HG02840 (cell line): ENCODE measurements at regions not wholly inside any gene's neighbourhood (a gene's known extent, or its start where the extent isn't known, plus 50 kb on each side); places are given as distances from the start of the nearest gene placed in this dataset.

Experiments
- ATAC-seq: cut with Tn5 transposase; IDR thresholded peaks from one replicate; pipeline ENCODE4 v1.9.1; 2021; ENCODE audit warnings: mild to moderate bottlenecking, moderate library complexity, moderate number of reproducible peaks; ENCODE audit not compliant: unreplicated experiment, low FRiP score

DNA sequence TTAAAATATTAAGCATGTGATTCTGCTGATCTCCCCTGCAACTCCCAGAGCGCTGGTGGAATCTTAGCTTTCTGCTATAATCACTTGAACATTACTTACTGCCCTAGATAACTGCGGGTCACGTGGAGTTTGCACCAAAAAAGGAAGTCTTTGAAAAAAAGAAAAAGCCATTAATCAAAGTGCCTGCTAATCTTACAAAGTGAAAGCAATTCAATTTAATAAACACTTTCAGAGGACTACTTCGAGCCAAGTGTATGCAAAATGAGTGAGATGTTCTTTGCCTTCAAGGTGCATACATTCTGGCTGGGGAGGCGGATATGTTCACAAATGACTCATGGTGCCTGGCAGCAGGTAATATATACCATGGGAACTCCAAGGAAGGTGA lies 109.9 kb upstream of the GAP43 start:
- no peak for ATAC-seq

GRCh38 chr3:115517457-115518050 lies 105.8 kb upstream of the GAP43 start:
- no peak for ATAC-seq

- no peak for ATAC-seq
Observed at GRCh38 chr3:115518100-115518852, 105.0 kb upstream of the GAP43 start.

GRCh38 chr3:115520241-115520640 lies 103.1 kb upstream of the GAP43 start:
- no peak for ATAC-seq

GRCh38 chr3:115520651-115521245 lies 102.6 kb upstream of the GAP43 start:
- no peak for ATAC-seq

DNA sequence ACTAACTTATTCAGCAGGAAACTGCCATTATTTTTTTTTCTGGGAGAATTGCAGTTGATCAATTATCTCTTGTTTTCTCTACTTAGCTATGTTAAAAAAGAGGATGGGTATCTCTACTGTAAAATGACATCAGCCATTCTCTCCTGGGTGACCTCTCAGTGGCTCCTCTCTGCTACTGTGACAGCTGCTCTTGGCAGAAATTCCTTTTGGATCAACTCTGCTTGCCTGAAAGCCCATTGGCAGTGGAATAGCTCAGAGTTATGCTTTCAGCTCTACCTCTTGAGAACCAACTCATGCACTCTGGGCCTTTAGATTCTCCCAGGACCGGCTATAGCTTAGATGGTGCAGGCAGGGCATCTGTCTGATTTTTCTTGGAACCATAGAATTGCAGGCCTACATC lies 99.9 kb upstream of the GAP43 start:
- no peak for ATAC-seq

DNA sequence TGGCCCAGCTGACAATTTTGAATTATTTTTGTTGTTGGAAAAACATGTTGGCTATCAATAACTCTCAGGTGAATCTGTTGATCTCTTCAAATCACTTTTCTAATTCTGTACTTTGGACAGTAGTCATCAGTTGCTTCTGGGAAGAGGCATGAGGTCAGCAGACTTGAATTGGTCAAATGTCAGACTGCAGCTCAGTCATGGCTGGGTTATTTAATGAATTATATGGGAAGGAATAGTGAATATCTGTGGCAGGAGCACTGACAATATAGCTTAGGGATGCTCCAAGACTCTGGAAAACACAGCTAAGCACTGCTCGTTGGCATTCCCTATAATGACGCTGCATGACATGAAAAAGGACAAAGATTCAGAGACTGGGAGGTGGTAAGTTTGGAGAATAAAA lies 98.8 kb upstream of the GAP43 start:
- ATAC-seq, result no peak

- ATAC-seq, result no peak
Observed at GRCh38 chr3:115525731-115526130, 97.6 kb upstream of the GAP43 start.

GRCh38 chr3:115533218-115533617 lies 90.1 kb upstream of the GAP43 start:
- ATAC-seq, result no peak

- ATAC-seq, result no peak
Observed at GRCh38 chr3:115536171-115536570, 87.1 kb upstream of the GAP43 start.

GRCh38 chr3:115537669-115538068 lies 85.6 kb upstream of the GAP43 start:
- no peak for ATAC-seq

DNA sequence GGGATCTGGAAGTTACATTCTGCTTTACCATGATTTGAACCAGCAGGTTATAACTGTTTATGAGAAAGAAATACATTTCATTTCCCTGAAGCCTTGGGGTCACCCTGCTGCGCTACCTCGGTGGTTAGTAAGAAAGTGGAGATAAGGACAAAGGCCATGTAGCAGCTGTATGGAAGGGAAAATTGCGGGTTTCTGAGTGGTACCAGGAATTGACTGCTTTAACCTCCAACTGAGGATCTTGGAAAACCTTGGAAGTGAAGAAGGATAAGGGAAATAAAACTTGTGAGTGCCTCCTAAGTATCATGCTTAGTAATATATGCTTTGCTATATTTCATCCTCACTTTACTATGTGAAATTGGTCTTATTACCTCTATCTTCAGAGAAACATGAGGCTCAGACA lies 76.1 kb upstream of the GAP43 start:
- no peak for ATAC-seq

DNA sequence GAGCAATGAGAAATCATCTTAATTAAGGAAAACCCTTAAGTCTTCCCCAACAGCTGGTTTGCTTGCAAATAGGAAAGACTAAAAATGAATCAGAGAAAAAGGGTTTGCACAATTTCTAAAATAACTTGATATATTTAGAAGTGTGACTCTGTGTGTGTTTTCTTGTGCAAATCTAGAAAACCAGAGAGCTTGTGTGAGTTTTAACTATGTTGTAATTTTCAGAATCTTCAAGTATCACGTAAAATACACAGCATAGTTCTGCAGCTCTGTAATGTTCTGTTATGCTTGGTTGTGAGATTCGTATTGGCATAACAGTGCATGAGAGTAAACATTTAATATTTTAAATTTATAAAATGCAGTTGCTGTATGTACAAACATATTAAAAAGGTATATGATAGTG lies 74.7 kb upstream of the GAP43 start:
- no peak for ATAC-seq

DNA sequence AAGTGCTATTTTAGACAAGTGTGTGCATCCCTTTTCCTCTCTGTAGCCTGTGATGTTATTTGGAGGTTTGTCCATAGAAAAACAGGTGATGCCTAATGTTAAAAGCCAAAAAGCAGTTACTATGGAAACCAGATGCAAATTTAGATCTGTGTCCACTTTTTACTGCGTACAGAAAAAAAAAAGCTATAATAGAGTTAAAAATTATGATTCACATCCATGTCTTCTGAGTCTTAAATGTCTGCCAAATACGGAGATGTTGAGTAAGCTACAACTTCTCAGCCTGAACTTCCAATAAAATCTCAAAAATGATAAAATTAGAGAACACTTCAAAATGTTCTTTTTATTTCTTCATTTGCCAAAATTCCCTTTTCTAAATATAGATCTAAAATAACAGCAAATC lies 74.2 kb upstream of the GAP43 start:
- no peak for ATAC-seq

GRCh38 chr3:115550285-115550761 lies 73.0 kb upstream of the GAP43 start:
- no peak for ATAC-seq

DNA sequence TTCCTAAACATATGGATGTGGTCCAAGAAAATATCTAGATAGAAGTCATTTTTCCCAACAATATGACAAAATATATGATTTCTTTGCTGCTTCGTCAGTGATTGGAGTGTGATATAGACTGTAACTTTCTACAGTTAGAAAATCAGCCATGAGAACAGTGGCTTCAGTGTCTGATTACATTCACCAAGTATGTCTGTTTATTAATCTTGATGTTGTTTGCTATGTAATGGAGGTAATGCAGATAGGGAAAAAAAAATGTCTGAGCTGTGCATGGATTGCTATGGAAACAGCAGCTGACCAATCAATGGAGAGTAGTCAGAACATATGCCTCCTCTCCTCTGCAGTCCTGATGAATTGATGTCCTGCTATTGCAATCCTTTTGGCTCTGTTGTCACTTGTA lies 72.3 kb upstream of the GAP43 start:
- no peak for ATAC-seq

DNA sequence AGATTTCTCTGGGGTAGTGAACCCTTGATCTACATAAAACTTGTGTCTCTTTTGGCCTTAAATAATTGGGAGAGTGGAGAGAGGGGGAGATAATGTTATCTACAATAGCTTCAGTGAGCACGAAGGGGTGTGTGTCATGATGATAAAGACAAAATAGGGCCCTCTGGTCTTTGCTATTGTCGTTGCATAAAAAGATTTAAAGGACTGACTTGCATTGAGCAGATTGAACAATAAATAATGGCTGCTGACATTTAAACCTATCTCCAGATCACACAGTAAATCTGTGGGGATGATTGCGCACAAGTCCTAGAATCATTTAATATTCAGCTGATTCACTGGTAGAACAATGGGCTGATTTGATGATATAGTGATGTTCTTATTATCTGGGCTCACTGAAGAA lies 71.3 kb upstream of the GAP43 start:
- no peak for ATAC-seq

- no peak for ATAC-seq
Observed at GRCh38 chr3:115553796-115554486, 69.4 kb upstream of the GAP43 start.

DNA sequence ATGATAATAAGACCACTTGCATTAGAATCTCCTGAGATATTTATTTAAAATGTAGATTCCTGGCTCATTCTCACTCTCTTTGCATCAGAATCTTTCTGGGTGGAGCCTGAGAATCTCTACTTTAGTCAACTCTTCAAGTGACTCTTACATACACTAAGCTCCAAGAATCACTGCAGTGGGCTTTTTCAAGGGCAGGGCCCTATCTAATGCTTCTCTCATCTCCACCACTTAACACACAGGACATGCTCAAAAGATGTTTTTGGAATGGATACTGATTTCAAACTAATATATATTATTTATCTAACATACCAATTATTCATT lies 68.9 kb upstream of the GAP43 start:
- no peak for ATAC-seq

- ATAC-seq, result no peak
Observed at GRCh38 chr3:115562636-115563267, 60.6 kb upstream of the GAP43 start.

DNA sequence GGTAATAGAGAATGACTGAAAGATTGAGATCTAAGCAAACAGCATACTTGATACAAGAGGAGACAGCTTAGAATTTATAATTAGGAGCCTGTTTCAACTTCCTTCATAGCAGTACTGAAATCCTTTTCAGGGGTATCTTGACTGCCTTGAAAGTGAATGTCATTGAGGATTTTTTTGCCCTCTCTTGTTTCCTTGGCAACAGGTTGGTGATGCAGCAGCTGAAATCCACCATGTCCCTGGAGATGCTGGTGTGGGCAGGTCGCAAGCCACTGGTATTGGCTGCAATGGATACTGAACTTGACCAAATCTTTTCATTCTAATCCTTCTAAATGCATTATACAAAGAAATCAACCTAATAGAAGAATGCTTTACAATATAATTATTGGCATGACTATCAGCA lies 59.3 kb upstream of the GAP43 start:
- no peak for ATAC-seq
